ENCODE measurements at regions not wholly inside any gene's neighbourhood (a gene's known extent, or its start where the extent isn't known, plus 50 kb on each side); places are given as distances from the start of the nearest gene placed in this dataset.

DNA sequence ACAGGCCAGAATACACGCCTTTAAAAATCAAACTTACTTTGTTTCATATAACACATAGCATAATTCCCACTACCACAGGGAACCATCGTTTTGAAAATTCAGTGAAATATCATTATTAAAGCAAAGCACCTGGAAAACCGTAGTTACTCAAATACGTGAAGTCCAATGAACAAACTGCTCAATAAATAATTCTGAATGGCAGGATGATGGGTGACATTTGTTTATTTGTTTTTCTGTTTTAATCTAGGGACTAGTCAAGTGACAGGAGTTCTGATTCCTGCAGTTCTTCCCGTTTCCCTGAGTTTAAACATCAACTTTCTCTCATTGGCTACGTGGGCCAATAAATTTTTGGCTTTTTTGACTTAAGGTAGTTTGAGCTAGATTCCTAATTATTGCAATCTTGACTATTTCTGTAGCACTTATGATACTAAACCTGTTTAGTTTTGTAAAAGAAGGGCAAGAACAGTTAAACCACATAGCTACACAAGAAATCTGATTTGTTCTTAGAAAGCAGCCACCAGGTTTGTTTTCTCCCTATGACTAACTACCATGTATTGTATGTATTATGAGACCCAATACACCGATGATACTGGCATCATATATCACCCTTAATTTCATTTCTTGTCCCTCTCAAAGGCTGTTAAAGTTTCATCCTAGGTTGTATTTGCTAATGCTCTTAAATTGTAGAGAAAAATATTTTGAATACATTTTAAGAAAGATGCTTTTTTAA is 411.2 kb downstream of the SHQ1 start:
- H3K27ac ChIP-seq (ENCODE audit: low read depth, low read length): no peak overlapping the region
- no peaks in the 10 kb centered on the region for H3K27me3 ChIP-seq (ENCODE audit: control insufficient read depth, insufficient read depth, low read length)
- H3K9ac ChIP-seq (ENCODE audit: low read depth, low read length): no peak overlapping the region
- no peaks in the 10 kb centered on the region for H3K9me3 ChIP-seq (ENCODE audit: control insufficient read depth, insufficient read depth, low read length)
- H3K4me3 ChIP-seq (ENCODE audit: low read depth, low read length): no peak overlapping the region
- H3K4me1 ChIP-seq (ENCODE audit: control insufficient read depth, insufficient read depth, low read length): peaks cover 7% of the 10 kb centered on the region
- H3K36me3 ChIP-seq (ENCODE audit: control insufficient read depth, insufficient read depth, low read length): peaks cover 21% of the 10 kb centered on the region

DNA sequence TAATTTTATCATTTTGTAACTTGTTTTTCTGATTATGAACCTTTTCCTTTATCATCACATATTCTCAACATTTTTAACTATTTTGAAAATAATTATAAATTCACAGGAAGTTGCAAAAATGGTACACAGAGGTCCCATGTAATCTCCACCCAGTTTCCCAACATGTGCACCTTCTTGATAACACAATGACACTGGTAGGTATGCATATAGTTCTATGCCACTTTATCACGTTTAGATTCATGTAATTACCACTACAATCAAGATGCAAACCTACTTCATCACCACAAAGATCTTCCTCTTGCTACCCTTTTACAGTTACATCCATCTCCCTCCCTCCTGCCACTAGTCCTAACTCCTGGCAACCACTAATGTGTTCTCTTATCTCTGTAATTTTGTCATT is 413.9 kb downstream of the SHQ1 start:
- H3K27ac ChIP-seq (ENCODE audit: low read depth, low read length): no peak overlapping the region
- H3K9me3 ChIP-seq (ENCODE audit: control insufficient read depth, insufficient read depth, low read length): no peaks in the 10 kb centered on the region
- no peaks in the 10 kb centered on the region for H3K27me3 ChIP-seq (ENCODE audit: control insufficient read depth, insufficient read depth, low read length)
- H3K9ac ChIP-seq (ENCODE audit: low read depth, low read length): no peak overlapping the region
- H3K4me1 ChIP-seq (ENCODE audit: control insufficient read depth, insufficient read depth, low read length): peaks cover 5% of the 10 kb centered on the region; the same call in 1 of the 2 replicates
- no peak overlapping the region for H3K4me3 ChIP-seq (ENCODE audit: low read depth, low read length)
- H3K36me3 ChIP-seq (ENCODE audit: control insufficient read depth, insufficient read depth, low read length): peaks cover 10% of the 10 kb centered on the region

DNA sequence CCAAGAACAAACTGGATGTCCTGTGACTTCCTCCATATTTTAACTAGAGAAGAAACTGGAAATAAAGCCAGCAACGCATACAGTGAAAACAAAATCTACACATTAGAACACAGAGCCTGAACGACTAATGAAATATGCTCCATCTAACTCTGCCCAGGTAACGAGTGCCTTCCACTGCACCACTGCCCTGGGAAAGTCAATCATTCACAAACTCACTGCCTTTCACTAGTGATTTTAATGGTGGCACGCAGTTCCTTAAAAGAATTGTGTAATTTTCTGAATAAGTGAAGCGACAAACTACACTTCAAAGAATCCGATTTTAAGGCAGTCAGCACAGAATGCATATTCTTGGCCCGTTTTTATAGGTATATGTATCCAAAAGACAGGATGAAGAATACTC is 416.0 kb downstream of the SHQ1 start:
- no peaks in the 10 kb centered on the region for H3K36me3 ChIP-seq (ENCODE audit: control insufficient read depth, insufficient read depth, low read length)
- H3K27ac ChIP-seq (ENCODE audit: low read depth, low read length): no peak overlapping the region
- no peak overlapping the region for H3K9ac ChIP-seq (ENCODE audit: low read depth, low read length)

DNA sequence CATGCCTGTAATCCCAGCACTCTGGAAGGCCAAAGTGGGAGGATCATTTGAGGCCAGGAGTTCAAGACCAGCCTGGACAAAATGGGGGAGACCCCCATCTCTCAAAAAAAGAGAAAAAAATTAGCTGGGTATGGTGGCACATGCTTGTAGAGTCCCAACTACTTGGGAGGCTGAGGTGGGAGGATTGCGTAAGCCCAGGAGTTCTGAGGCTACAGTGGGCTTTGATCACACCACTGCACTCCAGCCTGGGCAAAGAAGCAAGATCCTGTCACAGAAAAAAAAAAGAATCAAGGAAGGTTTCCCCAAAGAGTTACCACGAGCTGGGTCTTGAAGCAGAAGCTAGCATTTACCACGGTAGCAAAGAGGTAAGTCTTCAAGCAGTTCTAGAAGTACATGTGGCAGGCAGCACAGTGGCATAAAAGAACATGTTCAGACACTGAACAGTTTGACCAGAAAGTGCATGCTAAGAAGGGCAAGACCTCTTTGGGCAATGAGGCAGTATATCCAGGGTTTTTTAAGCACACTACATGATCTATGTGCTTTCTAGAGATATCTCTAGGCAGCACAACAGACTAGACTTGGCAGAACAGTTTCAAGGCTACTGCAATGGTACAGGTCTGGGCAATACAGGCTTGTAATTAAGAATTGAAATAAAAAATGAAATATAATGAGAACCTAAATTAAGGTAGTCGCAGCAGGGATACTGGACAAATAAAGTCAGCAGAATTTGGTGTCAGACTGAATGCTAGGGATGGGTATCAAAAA is 418.5 kb downstream of the SHQ1 start:
- no peaks in the 10 kb centered on the region for H3K9me3 ChIP-seq (ENCODE audit: control insufficient read depth, insufficient read depth, low read length)
- no peak overlapping the region for H3K4me3 ChIP-seq (ENCODE audit: low read depth, low read length)
- no peaks in the 10 kb centered on the region for H3K27me3 ChIP-seq (ENCODE audit: control insufficient read depth, insufficient read depth, low read length)
- no peak overlapping the region for H3K9ac ChIP-seq (ENCODE audit: low read depth, low read length)
- H3K36me3 ChIP-seq (ENCODE audit: control insufficient read depth, insufficient read depth, low read length): no peaks in the 10 kb centered on the region
- peaks cover 36% of the 10 kb centered on the region for H3K4me1 ChIP-seq (ENCODE audit: control insufficient read depth, insufficient read depth, low read length)
- H3K27ac ChIP-seq (ENCODE audit: low read depth, low read length): no peak overlapping the region

More for the DNA sequence above, 416.0 kb downstream of the SHQ1 start:
- Histone ChIP-seq H3K27me3 (ENCODE audit: control insufficient read depth, insufficient read depth, low read length) (no peaks in the 10 kb centered on the region), H3K9me3 (ENCODE audit: control insufficient read depth, insufficient read depth, low read length) (no peaks in the 10 kb centered on the region), H3K4me1 (ENCODE audit: control insufficient read depth, insufficient read depth, low read length) (peaks cover 19% of the 10 kb centered on the region), H3K4me3 (ENCODE audit: low read depth, low read length) (no peak overlapping the region)

- Histone ChIP-seq H3K4me3 (ENCODE audit: low read depth, low read length) (no peak overlapping the region), H3K9me3 (ENCODE audit: control insufficient read depth, insufficient read depth, low read length) (no peaks in the 10 kb centered on the region), H3K27me3 (ENCODE audit: control insufficient read depth, insufficient read depth, low read length) (no peaks in the 10 kb centered on the region), H3K9ac (ENCODE audit: low read depth, low read length) (no peak overlapping the region), H3K36me3 (ENCODE audit: control insufficient read depth, insufficient read depth, low read length) (no peaks in the 10 kb centered on the region), H3K4me1 (ENCODE audit: control insufficient read depth, insufficient read depth, low read length) (peaks cover 36% of the 10 kb centered on the region), H3K27ac (ENCODE audit: low read depth, low read length) (no peak overlapping the region)
These were observed 419.4 kb downstream of the SHQ1 start for GRCh38 chr3:72428803-72429202.

DNA sequence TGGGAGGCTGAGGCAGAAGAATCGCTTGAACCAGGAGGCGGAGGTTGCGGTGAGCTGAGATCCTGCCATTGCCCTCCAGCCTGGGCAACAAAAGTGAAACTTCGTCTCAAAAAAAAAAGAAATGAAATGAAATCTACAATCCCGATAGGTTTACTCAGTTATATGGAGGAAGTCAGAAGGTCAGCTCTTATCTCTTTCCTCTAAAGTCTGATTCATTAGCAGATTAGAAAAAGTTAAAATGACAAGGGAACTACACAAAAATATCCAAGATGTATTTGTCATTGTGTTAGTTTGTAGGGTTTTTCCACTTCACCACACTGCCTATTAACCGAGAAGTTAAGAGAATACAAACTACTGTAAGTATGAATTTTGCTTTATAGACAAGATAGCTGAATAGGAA is 420.6 kb downstream of the SHQ1 start:
- Histone ChIP-seq H3K9me3 (ENCODE audit: control insufficient read depth, insufficient read depth, low read length) (no peaks in the 10 kb centered on the region), H3K27ac (ENCODE audit: low read depth, low read length) (no peak overlapping the region), H3K36me3 (ENCODE audit: control insufficient read depth, insufficient read depth, low read length) (no peaks in the 10 kb centered on the region), H3K9ac (ENCODE audit: low read depth, low read length) (no peak overlapping the region), H3K4me3 (ENCODE audit: low read depth, low read length) (no peak overlapping the region), H3K27me3 (ENCODE audit: control insufficient read depth, insufficient read depth, low read length) (no peaks in the 10 kb centered on the region), H3K4me1 (ENCODE audit: control insufficient read depth, insufficient read depth, low read length) (peaks cover 36% of the 10 kb centered on the region)

DNA sequence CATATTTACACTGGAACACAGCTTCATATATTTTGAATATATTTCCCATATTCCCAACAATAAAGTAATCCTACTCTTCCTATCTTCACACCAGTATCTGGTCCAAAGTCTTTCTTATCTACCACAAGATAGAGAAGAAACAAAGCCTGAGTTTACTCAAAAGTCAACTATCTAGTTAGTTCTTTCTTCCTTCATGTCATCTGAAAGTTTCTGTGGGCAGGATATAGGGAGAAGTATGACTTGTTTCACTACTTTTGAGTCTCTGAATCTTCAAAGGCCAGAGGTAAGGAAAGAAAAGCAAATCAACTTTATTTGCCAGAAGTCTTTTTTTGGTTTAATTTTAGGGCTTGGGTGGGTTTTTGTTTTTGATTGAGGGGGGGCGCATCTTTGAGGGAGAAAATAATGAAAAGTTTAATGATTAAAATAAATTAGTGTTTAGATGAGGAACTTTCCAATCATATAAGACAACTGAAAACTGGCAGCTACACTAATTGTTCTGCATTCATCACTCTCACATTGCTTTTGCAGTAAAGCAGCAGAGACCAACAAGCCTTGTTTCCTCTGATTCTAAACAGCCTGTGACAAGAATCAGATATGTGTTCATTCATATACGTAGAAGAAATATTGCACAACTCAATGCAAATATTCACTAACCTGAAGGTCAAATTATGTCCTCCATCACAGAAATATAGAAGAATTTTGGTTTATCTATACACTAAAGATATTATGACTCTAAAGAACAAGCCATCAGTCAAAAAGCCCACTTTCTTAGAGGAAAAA is 421.4 kb downstream of the SHQ1 start:
- H3K4me1 ChIP-seq (ENCODE audit: control insufficient read depth, insufficient read depth, low read length): peaks cover 36% of the 10 kb centered on the region
- H3K9ac ChIP-seq (ENCODE audit: low read depth, low read length): no peak overlapping the region
- H3K27ac ChIP-seq (ENCODE audit: low read depth, low read length): no peak overlapping the region
- no peaks in the 10 kb centered on the region for H3K27me3 ChIP-seq (ENCODE audit: control insufficient read depth, insufficient read depth, low read length)
- no peak overlapping the region for H3K4me3 ChIP-seq (ENCODE audit: low read depth, low read length)
- H3K9me3 ChIP-seq (ENCODE audit: control insufficient read depth, insufficient read depth, low read length): no peaks in the 10 kb centered on the region
- H3K36me3 ChIP-seq (ENCODE audit: control insufficient read depth, insufficient read depth, low read length): no peaks in the 10 kb centered on the region

DNA sequence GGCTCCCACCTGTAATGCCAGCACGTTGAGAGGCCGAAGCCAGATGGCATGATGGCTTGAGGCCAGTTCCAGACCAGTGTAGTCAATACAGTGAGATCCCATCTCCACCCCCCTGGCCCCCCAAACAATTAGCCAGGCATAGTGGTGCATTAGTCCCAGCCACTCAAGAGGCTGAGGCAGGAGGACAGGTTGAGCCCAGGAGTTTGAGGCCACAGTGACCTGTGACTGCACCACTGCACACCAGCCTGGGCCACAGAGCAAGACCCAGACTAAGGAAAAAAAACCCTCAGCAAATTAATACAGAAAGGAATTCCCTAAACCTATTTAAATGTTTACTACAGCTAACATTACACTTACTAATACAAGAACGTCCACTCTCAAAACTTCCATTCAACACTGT is 424.6 kb downstream of the SHQ1 start:
- Histone ChIP-seq H3K9me3 (ENCODE audit: control insufficient read depth, insufficient read depth, low read length) (no peaks in the 10 kb centered on the region), H3K27ac (ENCODE audit: low read depth, low read length) (no peak overlapping the region), H3K27me3 (ENCODE audit: control insufficient read depth, insufficient read depth, low read length) (no peaks in the 10 kb centered on the region), H3K4me3 (ENCODE audit: low read depth, low read length) (no peak overlapping the region), H3K9ac (ENCODE audit: low read depth, low read length) (no peak overlapping the region), H3K4me1 (ENCODE audit: control insufficient read depth, insufficient read depth, low read length) (peaks cover 39% of the 10 kb centered on the region), H3K36me3 (ENCODE audit: control insufficient read depth, insufficient read depth, low read length) (no peaks in the 10 kb centered on the region)

DNA sequence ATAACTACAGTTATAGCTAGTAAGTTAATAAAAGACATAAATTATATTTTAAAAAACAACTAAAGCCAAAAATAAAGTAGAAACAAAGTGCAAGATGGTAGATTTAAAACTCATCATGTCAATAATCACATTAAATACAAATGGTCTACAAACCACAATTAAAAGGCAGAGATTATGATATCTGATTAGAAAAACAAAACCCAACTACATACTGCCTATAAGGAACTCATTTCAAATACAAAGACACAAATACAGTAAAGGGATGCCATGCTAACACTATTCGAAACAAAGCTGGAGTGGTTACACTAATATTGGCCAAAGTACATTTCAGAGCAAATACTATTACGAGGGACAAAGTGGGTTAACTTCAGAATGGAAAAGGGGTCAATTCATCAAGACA is 426.5 kb downstream of the SHQ1 start:
- no peak overlapping the region for H3K4me3 ChIP-seq (ENCODE audit: low read depth, low read length)
- no peak overlapping the region for H3K27ac ChIP-seq (ENCODE audit: low read depth, low read length)
- H3K36me3 ChIP-seq (ENCODE audit: control insufficient read depth, insufficient read depth, low read length): no peaks in the 10 kb centered on the region
- no peaks in the 10 kb centered on the region for H3K27me3 ChIP-seq (ENCODE audit: control insufficient read depth, insufficient read depth, low read length)
- no peaks in the 10 kb centered on the region for H3K9me3 ChIP-seq (ENCODE audit: control insufficient read depth, insufficient read depth, low read length)
- peaks cover 24% of the 10 kb centered on the region for H3K4me1 ChIP-seq (ENCODE audit: control insufficient read depth, insufficient read depth, low read length)
- no peak overlapping the region for H3K9ac ChIP-seq (ENCODE audit: low read depth, low read length)

DNA sequence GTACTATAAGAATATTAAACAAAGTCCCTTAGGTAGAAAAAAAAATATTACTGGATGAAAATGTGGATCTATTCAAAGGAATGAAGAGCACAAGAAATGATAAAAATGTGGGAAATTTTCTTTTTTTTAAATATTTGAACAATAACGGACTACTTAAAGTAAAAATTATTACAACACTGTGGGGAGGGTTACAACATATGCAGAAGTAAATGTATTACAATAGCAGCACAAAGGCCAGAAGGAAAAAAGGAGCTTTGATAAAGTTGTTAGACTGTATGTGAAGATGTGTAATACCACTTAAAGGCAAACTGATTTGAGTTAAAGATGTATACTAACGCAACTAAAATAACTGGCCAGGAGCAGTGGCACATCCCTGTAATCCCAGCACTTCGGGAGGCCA is 427.1 kb downstream of the SHQ1 start:
- Histone ChIP-seq H3K27ac (ENCODE audit: low read depth, low read length) (no peak overlapping the region), H3K9ac (ENCODE audit: low read depth, low read length) (no peak overlapping the region), H3K27me3 (ENCODE audit: control insufficient read depth, insufficient read depth, low read length) (no peaks in the 10 kb centered on the region), H3K4me3 (ENCODE audit: low read depth, low read length) (no peak overlapping the region), H3K9me3 (ENCODE audit: control insufficient read depth, insufficient read depth, low read length) (no peaks in the 10 kb centered on the region), H3K36me3 (ENCODE audit: control insufficient read depth, insufficient read depth, low read length) (no peaks in the 10 kb centered on the region), H3K4me1 (ENCODE audit: control insufficient read depth, insufficient read depth, low read length) (peaks cover 23% of the 10 kb centered on the region; the same call in 1 of the 2 replicates)

DNA sequence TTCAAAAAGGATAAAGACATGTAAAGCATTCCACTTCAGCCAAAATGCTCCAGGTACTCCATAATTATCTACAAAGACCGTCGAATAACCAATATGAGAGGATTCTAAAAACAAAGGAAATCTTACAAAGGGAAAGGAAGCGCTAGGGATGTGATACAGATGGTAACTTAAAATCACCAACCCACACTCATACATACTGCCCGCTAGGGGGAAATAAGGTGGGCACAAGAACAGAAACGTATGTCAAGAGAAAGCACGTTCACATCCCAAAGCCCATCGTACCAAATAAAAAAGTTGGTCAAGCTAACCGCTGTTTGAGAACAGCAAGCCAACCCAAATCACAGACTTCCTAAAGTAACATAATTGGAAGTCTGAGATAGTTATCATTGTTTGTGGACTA is 429.4 kb downstream of the SHQ1 start:
- no peak overlapping the region for H3K4me3 ChIP-seq (ENCODE audit: low read depth, low read length)
- no peaks in the 10 kb centered on the region for H3K27me3 ChIP-seq (ENCODE audit: control insufficient read depth, insufficient read depth, low read length)
- no peak overlapping the region for H3K9ac ChIP-seq (ENCODE audit: low read depth, low read length)
- no peak overlapping the region for H3K27ac ChIP-seq (ENCODE audit: low read depth, low read length)
- H3K9me3 ChIP-seq (ENCODE audit: control insufficient read depth, insufficient read depth, low read length): no peaks in the 10 kb centered on the region
- peaks cover 24% of the 10 kb centered on the region; the same call in 1 of the 2 replicates for H3K4me1 ChIP-seq (ENCODE audit: control insufficient read depth, insufficient read depth, low read length)
- H3K36me3 ChIP-seq (ENCODE audit: control insufficient read depth, insufficient read depth, low read length): no peaks in the 10 kb centered on the region

Data from HUES48 (cell line).